Breast epithelium (tissue), 4 donors: ENCODE measurements at regions not wholly inside any gene's neighbourhood (a gene's known extent, or its start where the extent isn't known, plus 50 kb on each side); places are given as distances from the start of the nearest gene placed in this dataset.
"Not testable (repeated sequence)": the region's sequence is repeated elsewhere in the genome, so short reads cannot be mapped to it uniquely, and the experiment has no call there.

Experiments
- DNase-seq, 2 donors: peaks; one replicate each; pipeline ENCODE4 v3.0.0-alpha.2; 2019; ENCODE audit warnings: low spot score in 2 of 2
- H3K27ac ChIP-seq, 2 donors: fragments of 200-600 bp; sonication (generic) in 1 of 2; one replicate each; pipeline ENCODE4 v1.5.1; 2016 to 2019; ENCODE audit warnings: mild to moderate bottlenecking in 1 of 2
- H3K27me3 ChIP-seq, 2 donors: fragments of 200-600 bp; sonication (generic) in 1 of 2; one replicate each; pipeline versions ENCODE4 v1.5.1 to v1.6.0; 2017 to 2019; ENCODE audit warnings: control low read depth in 1 of 2, mild to moderate bottlenecking in 1 of 2
- H3K36me3 ChIP-seq: fragments of 200-600 bp; one replicate; pipeline ENCODE4 v1.5.1; 2019
- H3K4me1 ChIP-seq, 2 donors: fragments of 200-600 bp; sonication (generic); one replicate each; pipeline ENCODE4 v1.5.1; 2016 to 2019; ENCODE audit warnings: control low read depth in 1 of 2
- H3K4me3 ChIP-seq, 3 donors: fragments of 200-600 bp; sonication (generic); 1 replicate in 2 of 3; 2 replicates in 1 of 3; pipeline ENCODE4 v1.5.1; 2016 to 2019; ENCODE audit warnings: mild to moderate bottlenecking in 3 of 3, moderate library complexity in 2 of 3
- H3K9me3 ChIP-seq, 2 donors: fragments of 200-600 bp; sonication (generic) in 1 of 2; one replicate each; pipeline ENCODE4 v1.5.1; 2016 to 2019; ENCODE audit warnings: control low read depth in 1 of 2
- POLR2A ChIP-seq: fragments of 450-650 bp; IDR thresholded peaks from one replicate; pipeline ENCODE4 v1.6.1; 2016; ENCODE audit warnings: antibody characterized with exemption, mild to moderate bottlenecking, moderate library complexity
- POLR2AphosphoS5 ChIP-seq, 3 donors: sonication (generic); formaldehyde crosslinking; IDR thresholded peaks; one replicate each; pipeline ENCODE4 v1.6.1; 2017; ENCODE audit warnings: antibody characterized with exemption in 3 of 3
- intact Hi-C: fragments of 100-400 bp; cut with DNase I; formaldehyde crosslinking; loops from one replicate; pipeline ENCODE4 v1.15.1; 2023; ENCODE audit warnings: low total_unique reads
- TF ChIP-seq, protein P1 (sequence below), 3 donors: fragments of 450-650 bp; IDR thresholded peaks; one replicate each; pipeline ENCODE4 v1.5.1; 2016 to 2017; ENCODE audit warnings: antibody characterized with exemption in 3 of 3, mild to moderate bottlenecking in 3 of 3, moderate library complexity in 3 of 3

DNA sequence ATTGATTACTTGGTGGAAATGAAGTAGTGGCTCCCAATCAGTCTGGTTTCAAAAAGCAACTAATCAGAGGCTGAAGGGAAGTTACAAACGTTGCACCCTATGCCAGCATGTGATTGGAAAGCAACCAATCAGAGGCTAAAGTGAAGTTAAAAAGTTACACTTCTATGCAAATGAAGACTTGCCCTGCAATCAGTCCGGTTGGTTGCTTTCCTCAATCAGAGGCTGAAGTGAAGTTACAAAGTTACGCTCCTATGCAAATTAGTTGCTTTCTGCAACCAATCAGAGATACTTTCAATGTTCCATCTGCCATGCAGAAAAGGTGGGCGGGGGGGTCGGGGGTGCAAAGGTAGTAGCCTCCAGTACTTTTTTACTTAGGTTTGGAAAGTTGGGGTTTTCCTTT is 1077.1 kb downstream of the TYW1 start:
- H3K36me3 ChIP-seq: no peaks in the 10 kb centered on the region
- no peak for DNase-seq
- no peaks in the 10 kb centered on the region for H3K9me3 ChIP-seq
- H3K4me1 ChIP-seq: no peaks in the 10 kb centered on the region
- H3K27ac ChIP-seq: no peak overlapping the region
- no peaks in the 10 kb centered on the region for H3K27me3 ChIP-seq
- H3K4me3 ChIP-seq: no peak overlapping the region
- intact Hi-C loops: no loop called here
- no peak for TF ChIP-seq POLR2A
- TF ChIP-seq, protein P1, sequence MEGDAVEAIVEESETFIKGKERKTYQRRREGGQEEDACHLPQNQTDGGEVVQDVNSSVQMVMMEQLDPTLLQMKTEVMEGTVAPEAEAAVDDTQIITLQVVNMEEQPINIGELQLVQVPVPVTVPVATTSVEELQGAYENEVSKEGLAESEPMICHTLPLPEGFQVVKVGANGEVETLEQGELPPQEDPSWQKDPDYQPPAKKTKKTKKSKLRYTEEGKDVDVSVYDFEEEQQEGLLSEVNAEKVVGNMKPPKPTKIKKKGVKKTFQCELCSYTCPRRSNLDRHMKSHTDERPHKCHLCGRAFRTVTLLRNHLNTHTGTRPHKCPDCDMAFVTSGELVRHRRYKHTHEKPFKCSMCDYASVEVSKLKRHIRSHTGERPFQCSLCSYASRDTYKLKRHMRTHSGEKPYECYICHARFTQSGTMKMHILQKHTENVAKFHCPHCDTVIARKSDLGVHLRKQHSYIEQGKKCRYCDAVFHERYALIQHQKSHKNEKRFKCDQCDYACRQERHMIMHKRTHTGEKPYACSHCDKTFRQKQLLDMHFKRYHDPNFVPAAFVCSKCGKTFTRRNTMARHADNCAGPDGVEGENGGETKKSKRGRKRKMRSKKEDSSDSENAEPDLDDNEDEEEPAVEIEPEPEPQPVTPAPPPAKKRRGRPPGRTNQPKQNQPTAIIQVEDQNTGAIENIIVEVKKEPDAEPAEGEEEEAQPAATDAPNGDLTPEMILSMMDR (IDR thresholded peaks at IDR 0.05): no peak
- no peak for TF ChIP-seq POLR2AphosphoS5 (IDR thresholded peaks at IDR 0.05)

DNA sequence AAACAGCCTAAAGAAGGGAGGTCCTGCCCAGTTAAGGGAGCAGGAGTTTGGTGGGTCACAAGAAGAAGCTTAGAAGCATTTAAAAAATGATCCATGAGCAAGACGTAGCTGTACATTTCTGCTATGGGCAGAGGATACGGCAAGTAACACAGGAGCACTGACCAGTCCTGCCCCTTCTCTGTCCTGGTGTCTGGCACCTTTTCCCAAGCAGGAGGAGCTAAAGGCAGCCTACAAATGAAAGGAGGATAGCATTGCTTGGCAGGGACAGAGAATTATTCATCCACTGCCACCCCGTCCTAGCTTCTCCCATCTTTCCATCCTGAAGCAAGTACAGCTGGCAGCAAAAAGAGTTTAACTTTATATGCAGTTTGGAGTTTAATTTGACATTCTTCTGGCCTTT is 1077.6 kb downstream of the TYW1 start:
- Histone ChIP-seq H3K9me3 (no peaks in the 10 kb centered on the region), H3K27me3 (no peaks in the 10 kb centered on the region), H3K36me3 (no peaks in the 10 kb centered on the region), H3K27ac (no peak overlapping the region), H3K4me1 (no peaks in the 10 kb centered on the region), H3K4me3 (no peak overlapping the region)
- no peak for DNase-seq
- TF ChIP-seq, protein P1 (IDR thresholded peaks at IDR 0.05): no peak
- TF ChIP-seq POLR2A (no peak), POLR2AphosphoS5 (IDR thresholded peaks at IDR 0.05) (no peak)
- intact Hi-C loops: no loop called here

DNA sequence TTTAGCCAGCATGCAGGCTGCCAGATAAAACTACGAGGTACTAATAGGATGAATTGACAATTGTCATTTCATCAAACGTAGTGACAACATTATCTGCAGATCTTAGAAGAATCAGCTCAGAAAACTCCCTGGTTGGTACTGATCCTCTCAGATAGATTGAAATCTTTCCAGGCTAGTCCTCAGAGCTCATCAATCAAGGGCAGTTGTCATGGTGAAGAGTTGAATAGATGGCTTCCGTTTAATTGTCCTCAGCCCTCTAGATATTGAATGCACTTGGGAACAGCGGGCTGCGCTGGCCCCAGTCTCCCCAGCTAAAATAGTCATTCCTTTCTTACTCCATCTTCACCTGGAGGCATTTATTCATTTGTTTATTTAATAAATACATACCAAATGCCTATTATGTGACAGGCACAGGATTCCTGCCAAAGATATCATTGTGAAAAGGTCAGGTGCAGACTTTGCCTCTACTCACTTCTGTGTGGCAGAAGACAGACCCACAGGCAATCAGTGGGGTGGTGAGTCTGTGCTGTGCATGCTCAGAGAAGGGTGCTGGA is 1081.6 kb downstream of the TYW1 start:
- H3K4me3 ChIP-seq: no peak overlapping the region
- TF ChIP-seq, protein P1 (IDR thresholded peaks at IDR 0.05): no peak
- TF ChIP-seq POLR2A (no peak), POLR2AphosphoS5 (IDR thresholded peaks at IDR 0.05) (no peak)
- no peaks in the 10 kb centered on the region for H3K4me1 ChIP-seq
- H3K27ac ChIP-seq: no peak overlapping the region
- intact Hi-C loops: no loop called here
- no peaks in the 10 kb centered on the region for H3K27me3 ChIP-seq
- DNase-seq: no peak
- peaks cover 14 to 21% of the 10 kb centered on the region in 2 donors for H3K9me3 ChIP-seq
- H3K36me3 ChIP-seq: no peaks in the 10 kb centered on the region

DNA sequence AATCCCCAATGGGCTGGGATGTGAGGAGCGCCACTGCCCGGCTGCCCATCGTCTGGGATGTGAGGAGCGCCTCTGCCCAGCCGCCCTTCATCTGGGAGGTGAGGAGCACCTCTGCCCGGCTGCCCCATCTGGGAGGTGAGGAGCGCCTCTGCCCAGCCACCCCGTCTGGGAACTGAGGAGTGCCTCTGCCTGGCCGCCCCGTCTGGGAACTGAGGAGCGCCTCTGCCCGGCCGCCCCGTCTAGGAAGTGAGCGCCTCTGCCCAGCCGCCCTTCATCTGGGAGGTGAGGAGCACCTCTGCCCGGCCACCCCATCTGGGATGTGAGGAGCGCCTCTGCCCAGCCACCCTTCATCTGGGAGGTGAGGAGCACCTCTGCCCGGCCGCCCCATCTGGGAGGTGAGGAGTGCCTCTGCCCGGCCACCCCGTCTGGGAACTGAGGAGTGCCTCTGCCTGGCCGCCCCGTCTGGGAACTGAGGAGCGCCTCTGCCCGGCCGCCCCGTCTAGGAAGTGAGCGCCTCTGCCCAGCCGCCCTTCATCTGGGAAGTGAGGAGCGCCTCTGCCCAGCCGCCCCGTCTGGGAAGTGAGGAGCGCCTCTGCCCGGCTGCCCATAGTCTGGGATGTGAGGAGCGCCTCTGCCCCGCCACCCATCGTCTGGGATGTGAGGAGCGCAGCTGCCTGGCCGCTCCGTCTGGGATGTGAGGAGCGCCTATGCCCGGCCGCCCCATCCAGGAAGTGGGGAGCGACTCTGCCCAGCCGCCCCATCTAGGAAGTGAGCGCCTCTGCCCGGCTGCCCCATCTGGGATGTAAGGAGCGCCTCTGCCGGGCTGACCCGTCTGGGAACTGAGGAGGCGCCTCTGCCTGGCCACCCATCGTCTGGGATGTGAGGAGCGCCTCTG is 1085.7 kb downstream of the TYW1 start:
- H3K9me3 ChIP-seq: peaks cover 16 to 26% of the 10 kb centered on the region in 2 donors
- H3K4me3 ChIP-seq, intact Hi-C loops, H3K4me1 ChIP-seq, H3K27ac ChIP-seq, H3K27me3 ChIP-seq, H3K36me3 ChIP-seq, DNase-seq: not testable (repeated sequence)

DNA sequence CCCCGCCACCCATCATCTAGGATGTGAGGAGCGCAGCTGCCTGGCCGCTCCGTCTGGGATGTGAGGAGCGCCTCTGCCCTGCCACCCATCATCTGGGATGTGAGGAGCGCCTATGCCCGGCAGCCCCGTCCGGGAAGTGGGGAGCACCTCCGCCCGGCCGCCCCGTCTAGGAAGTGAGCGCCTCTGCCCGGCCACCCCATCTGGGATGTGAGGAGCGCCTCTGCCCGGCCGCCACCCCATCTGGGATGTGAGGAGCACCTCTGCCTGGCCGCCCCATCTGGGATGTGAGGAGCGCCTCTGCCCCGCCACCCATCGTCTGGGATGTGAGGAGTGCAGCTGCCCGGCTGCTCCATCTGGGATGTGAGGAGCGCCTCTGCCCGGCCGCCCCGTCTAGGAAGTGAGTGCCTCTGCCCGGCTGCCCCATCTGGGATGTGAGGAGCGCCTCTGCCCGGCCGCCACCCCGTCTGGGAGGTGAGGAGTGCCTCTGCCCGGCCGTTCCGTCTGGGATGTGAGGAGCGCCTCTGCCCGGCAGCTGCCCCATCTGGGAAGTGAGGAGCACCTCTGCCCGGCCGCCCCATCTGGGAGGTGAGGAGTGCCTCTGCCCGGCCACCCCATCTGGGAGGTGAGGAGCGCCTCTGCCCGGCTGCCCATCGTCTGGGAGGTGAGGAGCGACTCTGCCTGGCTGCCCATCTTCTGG is 1086.5 kb downstream of the TYW1 start:
- H3K27me3 ChIP-seq, intact Hi-C loops, DNase-seq: not testable (repeated sequence)

DNA sequence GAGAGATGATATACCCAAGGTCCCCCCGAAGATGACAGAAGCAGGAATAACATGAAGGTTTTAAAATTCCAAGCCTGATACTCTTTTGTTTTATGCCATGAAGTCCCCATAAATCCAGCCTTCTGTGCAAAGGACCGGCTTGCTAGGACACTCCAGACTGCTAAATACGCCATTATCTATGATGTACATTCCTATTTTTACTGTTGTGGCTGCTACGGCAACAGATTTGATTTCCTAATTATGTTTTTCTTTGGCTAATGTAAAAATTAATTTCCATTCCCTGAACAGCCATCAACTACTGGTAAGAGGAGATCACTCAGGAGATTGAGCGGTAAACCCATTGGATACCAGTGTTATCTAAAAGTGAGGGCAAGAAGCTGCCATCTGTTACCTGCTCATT is 1090.8 kb downstream of the TYW1 start:
- Histone ChIP-seq H3K4me3 (no peak overlapping the region), H3K27ac (no peak overlapping the region), H3K27me3 (no peaks in the 10 kb centered on the region), H3K4me1 (no peaks in the 10 kb centered on the region), H3K36me3 (no peaks in the 10 kb centered on the region), H3K9me3 (peaks cover 11 to 13% of the 10 kb centered on the region in 2 donors)
- DNase-seq: no peak
- intact Hi-C loops: no loop called here
- no peak for TF ChIP-seq POLR2AphosphoS5 (IDR thresholded peaks at IDR 0.05)
- TF ChIP-seq, protein P1 (IDR thresholded peaks at IDR 0.05): no peak
- TF ChIP-seq POLR2A: no peak

More for the DNA sequence above, 1086.5 kb downstream of the TYW1 start:
- not testable (repeated sequence) for H3K4me1 ChIP-seq, H3K36me3 ChIP-seq, H3K27ac ChIP-seq, H3K4me3 ChIP-seq
- H3K9me3 ChIP-seq: peaks cover 16 to 26% of the 10 kb centered on the region in 2 donors
